Endothelial cell (in vitro differentiated cells): ENCODE measurements at regions not wholly inside any gene's neighbourhood (a gene's known extent, or its start where the extent isn't known, plus 50 kb on each side); places are given as distances from the start of the nearest gene placed in this dataset.

Experiments used
- DNase-seq: peaks from one replicate; pipeline ENCODE4 v3.0.0; 2021; ENCODE audit warnings: low spot score
- H3K27ac Mint-ChIP-seq: one replicate; pipeline ENCODE4 v1.8.0; 2021; ENCODE audit warnings: mixed read lengths, inconsistent platforms; ENCODE audit not compliant: unreplicated experiment
- H3K27me3 Mint-ChIP-seq: one replicate; pipeline ENCODE4 v1.8.0; 2021; ENCODE audit warnings: mild to moderate bottlenecking, moderate library complexity, mixed read lengths, inconsistent platforms; ENCODE audit not compliant: unreplicated experiment
- H3K36me3 Mint-ChIP-seq: one replicate; pipeline ENCODE4 v1.8.0; 2021; ENCODE audit warnings: mild to moderate bottlenecking, low read depth, mixed read lengths, inconsistent platforms; ENCODE audit not compliant: unreplicated experiment
- H3K4me1 Mint-ChIP-seq: one replicate; pipeline ENCODE4 v1.8.0; 2021; ENCODE audit warnings: mild to moderate bottlenecking, mixed read lengths, inconsistent platforms; ENCODE audit not compliant: unreplicated experiment
- H3K4me3 Mint-ChIP-seq: one replicate; pipeline ENCODE4 v1.8.0; 2021; ENCODE audit warnings: mild to moderate bottlenecking, mixed read lengths, inconsistent platforms; ENCODE audit not compliant: unreplicated experiment
- H3K9me3 Mint-ChIP-seq: one replicate; pipeline ENCODE4 v1.8.0; 2021; ENCODE audit warnings: mixed read lengths, inconsistent platforms; ENCODE audit not compliant: unreplicated experiment
- CTCF ChIP-seq: fragments of 200-600 bp; sonication (generic); IDR thresholded peaks from one replicate; pipeline ENCODE4 v1.5.0; 2021; ENCODE audit warnings: antibody characterized with exemption; ENCODE audit not compliant: unreplicated experiment

GRCh38 chr17:71553381-71553780 lies 567.4 kb upstream of the SOX9 start:
- TF ChIP-seq CTCF = no peak
- no peaks in the 10 kb centered on the region for H3K9me3 Mint-ChIP-seq
- no peak overlapping the region for H3K27ac Mint-ChIP-seq
- H3K36me3 Mint-ChIP-seq = no peaks in the 10 kb centered on the region
- H3K27me3 Mint-ChIP-seq = no peaks in the 10 kb centered on the region
- no peak overlapping the region for H3K4me3 Mint-ChIP-seq
- no peaks in the 10 kb centered on the region for H3K4me1 Mint-ChIP-seq
- DNase-seq = no peak

GRCh38 chr17:71558901-71559300 lies 561.9 kb upstream of the SOX9 start:
- Mint-ChIP-seq H3K36me3 (no peaks in the 10 kb centered on the region), H3K27me3 (no peaks in the 10 kb centered on the region), H3K4me3 (no peak overlapping the region), H3K9me3 (no peaks in the 10 kb centered on the region), H3K4me1 (no peaks in the 10 kb centered on the region), H3K27ac (no peak overlapping the region)
- DNase-seq = no peak
- TF ChIP-seq CTCF = no peak

GRCh38 chr17:71572343-71572742 lies 548.5 kb upstream of the SOX9 start:
- Mint-ChIP-seq H3K9me3 (no peaks in the 10 kb centered on the region), H3K27ac (no peak overlapping the region), H3K36me3 (no peaks in the 10 kb centered on the region), H3K4me3 (no peak overlapping the region), H3K27me3 (no peaks in the 10 kb centered on the region), H3K4me1 (no peaks in the 10 kb centered on the region)
- no peak for DNase-seq
- no peak for TF ChIP-seq CTCF

- no peak for DNase-seq
- Mint-ChIP-seq H3K27ac (no peak overlapping the region), H3K9me3 (no peaks in the 10 kb centered on the region), H3K27me3 (no peaks in the 10 kb centered on the region), H3K36me3 (no peaks in the 10 kb centered on the region), H3K4me1 (no peaks in the 10 kb centered on the region), H3K4me3 (no peak overlapping the region)
- TF ChIP-seq CTCF = no peak
Measured at GRCh38 chr17:71578446-71578845, 542.4 kb upstream of the SOX9 start.

GRCh38 chr17:71580220-71580619 lies 540.6 kb upstream of the SOX9 start:
- H3K27ac Mint-ChIP-seq = no peak overlapping the region
- no peak for DNase-seq
- no peak for TF ChIP-seq CTCF
- H3K36me3 Mint-ChIP-seq = no peaks in the 10 kb centered on the region
- no peak overlapping the region for H3K4me3 Mint-ChIP-seq
- H3K9me3 Mint-ChIP-seq = no peaks in the 10 kb centered on the region
- H3K4me1 Mint-ChIP-seq = no peaks in the 10 kb centered on the region
- no peaks in the 10 kb centered on the region for H3K27me3 Mint-ChIP-seq
